Testis (tissue), 2 donors: ENCODE measurements at regions not wholly inside any gene's neighbourhood (a gene's known extent, or its start where the extent isn't known, plus 50 kb on each side); places are given as distances from the start of the nearest gene placed in this dataset.

Source experiments
- DNase-seq: peaks from one replicate; pipeline ENCODE4 v3.0.0-alpha.2; 2019
- H3K27ac ChIP-seq, 2 donors: fragments of 200-600 bp; sonication (generic); one replicate each; pipeline ENCODE4 v1.5.1; 2019
- H3K27me3 ChIP-seq: fragments of 200-600 bp; sonication (generic); one replicate; pipeline ENCODE4 v1.5.1; 2019
- H3K36me3 ChIP-seq: fragments of 200-600 bp; sonication (generic); one replicate; pipeline ENCODE4 v1.5.1; 2017; ENCODE audit warnings: low read depth; ENCODE audit errors: missing control alignments
- H3K4me1 ChIP-seq: fragments of 200-600 bp; sonication (generic); one replicate; pipeline ENCODE4 v1.5.1; 2019
- H3K4me3 ChIP-seq, 2 donors: fragments of 200-600 bp; sonication (generic); one replicate each; pipeline ENCODE4 v1.5.1; 2017 to 2019
- H3K9me3 ChIP-seq: fragments of 200-600 bp; sonication (generic); one replicate; pipeline ENCODE4 v1.5.1; 2017
- POLR2A ChIP-seq: fragments of 450-650 bp; IDR thresholded peaks from one replicate; pipeline ENCODE4 v1.6.1; 2017; ENCODE audit warnings: antibody characterized with exemption, mild to moderate bottlenecking, moderate library complexity
- WGBS, 2 donors: methylation state at CpG; one replicate each; pipeline ENCODE4 v1.1.5; 2018; 5-methylcytosine and 5-hydroxymethylcytosine counted together
- intact Hi-C: fragments of 100-400 bp; cut with DNase I; formaldehyde crosslinking; loops from one replicate; pipeline ENCODE4 v1.15.1; 2023; ENCODE audit warnings: low total_unique reads
- TF ChIP-seq, protein P1 (sequence below), 3 experiments: fragments of 450-650 bp in 2 of 3; fragments of 200-600 bp in 1 of 3; sonication (generic) in 1 of 3; IDR thresholded peaks; one replicate each; pipeline ENCODE4 v1.5.1; 2016 to 2019; ENCODE audit warnings: antibody characterized with exemption in 3 of 3, mild to moderate bottlenecking in 2 of 3, moderate library complexity in 1 of 3

- no peaks in the 10 kb centered on the region for H3K27me3 ChIP-seq
- H3K36me3 ChIP-seq: no peaks in the 10 kb centered on the region
- H3K4me1 ChIP-seq: no peaks in the 10 kb centered on the region
- 74 to 80% methylated on average over 3 of the region's 3 CpGs for WGBS, 2 donors
- intact Hi-C loops: no loop called here
- TF ChIP-seq POLR2A: no peak
- TF ChIP-seq, protein P1, sequence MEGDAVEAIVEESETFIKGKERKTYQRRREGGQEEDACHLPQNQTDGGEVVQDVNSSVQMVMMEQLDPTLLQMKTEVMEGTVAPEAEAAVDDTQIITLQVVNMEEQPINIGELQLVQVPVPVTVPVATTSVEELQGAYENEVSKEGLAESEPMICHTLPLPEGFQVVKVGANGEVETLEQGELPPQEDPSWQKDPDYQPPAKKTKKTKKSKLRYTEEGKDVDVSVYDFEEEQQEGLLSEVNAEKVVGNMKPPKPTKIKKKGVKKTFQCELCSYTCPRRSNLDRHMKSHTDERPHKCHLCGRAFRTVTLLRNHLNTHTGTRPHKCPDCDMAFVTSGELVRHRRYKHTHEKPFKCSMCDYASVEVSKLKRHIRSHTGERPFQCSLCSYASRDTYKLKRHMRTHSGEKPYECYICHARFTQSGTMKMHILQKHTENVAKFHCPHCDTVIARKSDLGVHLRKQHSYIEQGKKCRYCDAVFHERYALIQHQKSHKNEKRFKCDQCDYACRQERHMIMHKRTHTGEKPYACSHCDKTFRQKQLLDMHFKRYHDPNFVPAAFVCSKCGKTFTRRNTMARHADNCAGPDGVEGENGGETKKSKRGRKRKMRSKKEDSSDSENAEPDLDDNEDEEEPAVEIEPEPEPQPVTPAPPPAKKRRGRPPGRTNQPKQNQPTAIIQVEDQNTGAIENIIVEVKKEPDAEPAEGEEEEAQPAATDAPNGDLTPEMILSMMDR (IDR thresholded peaks at IDR 0.05): no peak
- no peak overlapping the region for H3K4me3 ChIP-seq
- H3K27ac ChIP-seq: no peak overlapping the region
- no peak for DNase-seq
- no peaks in the 10 kb centered on the region for H3K9me3 ChIP-seq
Measured at GRCh38 chr21:27372381-27372780, 405.5 kb upstream of the ADAMTS5 start.

DNA sequence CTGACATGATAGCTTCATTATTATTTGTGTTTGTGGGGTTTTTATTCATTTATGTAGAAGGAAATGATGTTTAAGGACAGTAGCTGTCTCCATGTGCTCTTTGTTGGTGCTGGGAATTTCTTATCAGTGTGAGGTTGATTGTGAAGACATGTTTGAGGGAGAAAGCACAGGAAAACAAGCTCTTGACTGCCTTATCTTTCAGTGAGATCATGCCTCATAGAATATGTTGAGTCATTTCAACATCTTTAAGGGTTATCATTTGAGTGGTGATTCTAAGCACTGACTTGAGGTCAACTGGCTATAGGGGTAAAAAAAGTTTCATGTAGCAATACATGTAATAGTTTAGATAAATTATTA is 405.1 kb upstream of the ADAMTS5 start:
- Histone ChIP-seq H3K27me3 (no peaks in the 10 kb centered on the region), H3K4me3 (no peak overlapping the region), H3K36me3 (no peaks in the 10 kb centered on the region), H3K4me1 (no peaks in the 10 kb centered on the region), H3K27ac (no peak overlapping the region), H3K9me3 (no peaks in the 10 kb centered on the region)
- no peak for DNase-seq
- intact Hi-C loops: no loop called here
- TF ChIP-seq POLR2A: no peak
- TF ChIP-seq, protein P1 (IDR thresholded peaks at IDR 0.05): no peak

- no peak for DNase-seq
- Histone ChIP-seq H3K4me1 (no peaks in the 10 kb centered on the region), H3K27ac (no peak overlapping the region), H3K9me3 (no peaks in the 10 kb centered on the region), H3K4me3 (no peak overlapping the region), H3K36me3 (no peaks in the 10 kb centered on the region), H3K27me3 (no peaks in the 10 kb centered on the region)
- WGBS, 2 donors: 51 to 54% methylated on average over 5 of the region's 5 CpGs
- intact Hi-C loops: no loop called here
- TF ChIP-seq POLR2A: no peak
- TF ChIP-seq, protein P1 (IDR thresholded peaks at IDR 0.05): no peak
Measured at GRCh38 chr21:27371115-27371974, 404.5 kb upstream of the ADAMTS5 start.

DNA sequence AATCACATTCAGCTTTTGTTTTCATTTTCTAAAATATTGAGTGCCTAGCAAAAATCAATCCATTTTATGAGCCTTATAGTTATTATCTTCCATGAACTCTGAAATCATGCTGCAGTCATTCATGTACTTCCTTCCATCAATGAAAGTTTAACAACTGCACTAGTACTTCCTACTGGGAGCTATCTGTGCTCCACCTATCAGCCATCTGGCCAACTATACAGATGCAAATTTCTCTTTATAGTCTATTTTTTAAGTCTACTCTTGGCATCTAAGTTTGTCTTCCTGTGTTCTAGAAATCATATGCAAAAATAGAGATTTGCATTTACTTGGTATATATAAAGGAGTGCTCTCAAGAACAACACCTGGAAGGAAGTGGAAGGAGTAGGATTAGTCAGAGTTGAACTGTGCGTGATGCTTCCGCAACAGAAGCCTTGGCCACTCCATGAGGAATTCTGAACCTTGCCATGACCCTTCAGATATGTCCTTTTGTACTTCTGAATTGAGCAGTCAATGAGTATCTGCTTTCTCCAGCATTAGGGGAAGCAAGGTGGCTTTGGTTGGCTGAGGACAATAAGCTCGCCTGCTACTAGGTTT is 403.2 kb upstream of the ADAMTS5 start:
- no peak overlapping the region for H3K4me3 ChIP-seq
- DNase-seq: no peak
- TF ChIP-seq, protein P1 (IDR thresholded peaks at IDR 0.05): no peak
- TF ChIP-seq POLR2A: no peak
- no peaks in the 10 kb centered on the region for H3K4me1 ChIP-seq
- H3K27me3 ChIP-seq: no peaks in the 10 kb centered on the region
- intact Hi-C loops: no loop called here
- H3K9me3 ChIP-seq: no peaks in the 10 kb centered on the region
- WGBS, 2 donors: 81 to 83% methylated on average over 3 of the region's 3 CpGs
- no peak overlapping the region for H3K27ac ChIP-seq
- no peaks in the 10 kb centered on the region for H3K36me3 ChIP-seq

DNA sequence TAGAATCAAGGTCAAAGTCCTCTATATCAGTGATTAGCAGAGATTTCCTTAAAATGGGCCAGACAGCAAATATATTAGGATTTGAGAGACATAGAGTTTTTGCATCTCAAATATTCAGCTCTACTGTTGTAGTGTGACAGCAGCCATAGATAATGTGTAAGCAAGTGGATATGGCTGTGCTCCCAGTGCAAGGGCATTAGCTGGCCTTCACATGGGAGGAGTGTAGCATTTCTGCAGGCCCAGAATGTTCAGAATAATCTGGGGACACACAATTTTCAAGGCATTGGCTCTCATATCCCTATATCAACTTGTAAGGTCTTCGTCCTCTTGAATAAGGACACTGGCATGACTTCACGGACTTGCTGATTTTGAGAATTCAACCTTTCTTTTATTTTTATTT is 402.3 kb upstream of the ADAMTS5 start:
- no peaks in the 10 kb centered on the region for H3K9me3 ChIP-seq
- WGBS, 2 donors: 71 to 86% methylated on average over 2 of the region's 2 CpGs
- no peaks in the 10 kb centered on the region for H3K36me3 ChIP-seq
- no peak for DNase-seq
- H3K4me3 ChIP-seq: no peak overlapping the region
- H3K4me1 ChIP-seq: no peaks in the 10 kb centered on the region
- H3K27ac ChIP-seq: no peak overlapping the region
- TF ChIP-seq POLR2A: no peak
- TF ChIP-seq, protein P1 (IDR thresholded peaks at IDR 0.05): no peak
- no peaks in the 10 kb centered on the region for H3K27me3 ChIP-seq
- intact Hi-C loops: no loop called here
